Stimulated activated CD4-positive, alpha-beta T cell treated with anti-CD3 and anti-CD28 coated beads, Interleukin-1b, Interleukin-23, amount 100 ng/mL, for 48 hours (primary cell): ENCODE measurements at regions not wholly inside any gene's neighbourhood (a gene's known extent, or its start where the extent isn't known, plus 50 kb on each side); places are given as distances from the start of the nearest gene placed in this dataset.

Source experiments
- DNase-seq: peaks from one replicate; pipeline ENCODE4 v3.0.0-alpha.2; 2020

- DNase-seq, result no peak
Measured at GRCh38 chr3:102192575-102192974, 242.2 kb upstream of the ZPLD1 start.

- no peak for DNase-seq
Measured at GRCh38 chr3:102193255-102193654, 241.6 kb upstream of the ZPLD1 start.

DNA sequence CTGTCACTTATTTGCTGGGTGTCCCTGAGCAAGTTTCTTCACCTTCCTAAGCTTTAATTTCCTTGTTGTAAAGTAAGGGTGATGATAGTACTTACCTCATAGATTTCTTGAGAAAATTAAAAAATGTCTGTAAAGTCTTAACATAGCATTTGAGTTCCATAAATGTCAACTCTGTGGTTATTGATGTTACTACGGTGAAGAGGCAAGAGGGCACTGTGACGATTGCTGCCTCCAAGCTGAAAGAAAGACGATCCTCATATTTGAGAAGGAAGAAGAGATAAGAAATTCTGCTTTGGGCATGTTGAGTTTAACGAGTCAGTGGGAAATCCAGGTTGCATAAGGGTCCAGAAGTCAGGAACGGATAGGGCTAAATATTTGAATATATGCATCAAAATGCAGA is 240.8 kb upstream of the ZPLD1 start:
- no peak for DNase-seq

- DNase-seq, result no peak
Measured at GRCh38 chr3:102194760-102195159, 240.1 kb upstream of the ZPLD1 start.

- no peak for DNase-seq
Measured at GRCh38 chr3:102195198-102195948, 239.4 kb upstream of the ZPLD1 start.

DNA sequence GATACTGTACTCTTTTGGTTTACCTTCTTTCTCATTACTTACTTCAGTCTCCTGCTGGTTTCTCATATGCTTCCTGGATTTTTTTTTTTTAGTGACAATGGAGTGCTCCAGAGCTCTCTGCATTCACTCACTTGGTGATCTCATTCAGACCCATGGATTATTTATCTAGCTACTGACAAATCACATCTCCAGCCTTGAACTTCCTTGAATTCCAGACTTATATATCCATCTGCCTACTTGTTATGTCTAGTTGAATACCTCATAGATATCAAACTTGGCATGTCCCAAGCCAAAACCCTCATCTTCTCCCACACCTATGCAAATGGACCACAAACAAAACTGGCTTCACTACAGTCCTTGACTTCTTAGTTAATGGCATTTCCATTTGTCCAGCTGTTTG is 234.7 kb upstream of the ZPLD1 start:
- no peak for DNase-seq

GRCh38 chr3:102200560-102200959 is 234.3 kb upstream of the ZPLD1 start:
- no peak for DNase-seq

DNA sequence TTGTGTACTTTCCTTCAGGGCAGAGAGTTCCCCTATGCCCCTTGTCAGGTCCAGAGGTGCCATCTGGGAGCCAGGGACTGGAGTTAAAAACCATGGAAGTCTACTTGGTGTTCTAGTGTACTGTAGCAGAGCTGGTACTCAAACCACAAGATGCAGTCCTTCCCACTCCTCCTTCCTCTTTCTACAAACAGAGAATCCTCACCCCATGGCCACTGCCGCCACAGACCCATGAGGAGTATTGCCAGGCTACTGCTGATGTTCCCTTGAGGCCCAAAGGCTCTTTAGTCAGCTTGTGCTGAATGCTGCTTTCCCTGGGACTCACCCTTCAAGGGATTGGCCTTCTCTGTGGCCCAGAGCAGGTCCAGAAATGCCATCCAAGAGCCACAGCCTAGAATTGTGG is 229.2 kb upstream of the ZPLD1 start:
- DNase-seq, result no peak

DNA sequence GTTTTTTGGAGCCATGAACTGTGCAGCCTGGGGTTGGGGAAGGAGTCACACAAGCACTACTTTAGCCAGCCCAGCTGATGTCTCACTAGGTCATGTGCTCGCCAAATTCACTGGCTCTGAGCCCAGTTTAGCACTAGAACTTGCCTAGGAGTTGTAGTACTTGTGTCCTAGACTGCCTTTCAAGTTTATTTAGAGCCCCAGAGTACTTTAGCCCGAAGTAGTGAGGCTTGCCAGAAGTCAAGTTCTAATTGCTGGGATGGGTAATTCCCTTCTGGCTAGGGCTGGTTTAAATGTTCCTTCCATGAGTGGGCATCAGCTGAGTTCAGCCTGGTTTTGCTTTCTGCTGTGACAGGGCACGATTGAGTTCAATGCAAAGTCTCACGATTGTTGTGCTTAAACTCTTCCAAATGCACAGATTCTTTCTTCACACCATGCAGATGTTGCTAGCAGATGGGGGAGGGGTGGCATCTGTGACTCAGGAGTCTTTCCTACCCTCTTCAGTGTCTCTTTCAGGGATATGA is 228.2 kb upstream of the ZPLD1 start:
- no peak for DNase-seq

GRCh38 chr3:102207151-102207571 is 227.7 kb upstream of the ZPLD1 start:
- no peak for DNase-seq

- no peak for DNase-seq
Measured at GRCh38 chr3:102215166-102215565, 219.6 kb upstream of the ZPLD1 start.

- no peak for DNase-seq
Measured at GRCh38 chr3:102223132-102223531, 211.7 kb upstream of the ZPLD1 start.

DNA sequence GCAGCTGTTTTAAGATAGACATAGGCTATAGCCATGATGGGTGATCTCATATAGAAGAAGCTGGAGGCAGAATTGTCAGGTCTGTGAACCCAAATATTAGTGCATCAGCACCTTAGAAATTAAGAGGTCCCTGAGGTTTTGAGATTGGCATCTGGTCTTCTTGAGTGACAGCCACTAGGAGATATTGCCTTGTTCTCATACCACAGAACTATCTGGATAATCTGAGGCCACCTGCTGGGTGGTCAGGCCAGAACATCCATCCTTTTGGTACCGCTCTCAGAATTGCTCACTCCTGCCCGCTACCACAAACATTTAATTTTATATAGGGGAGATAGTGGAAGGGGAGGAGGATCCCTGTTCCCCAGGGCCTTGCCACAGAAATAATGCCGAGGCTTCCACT is 210.6 kb upstream of the ZPLD1 start:
- no peak for DNase-seq

DNA sequence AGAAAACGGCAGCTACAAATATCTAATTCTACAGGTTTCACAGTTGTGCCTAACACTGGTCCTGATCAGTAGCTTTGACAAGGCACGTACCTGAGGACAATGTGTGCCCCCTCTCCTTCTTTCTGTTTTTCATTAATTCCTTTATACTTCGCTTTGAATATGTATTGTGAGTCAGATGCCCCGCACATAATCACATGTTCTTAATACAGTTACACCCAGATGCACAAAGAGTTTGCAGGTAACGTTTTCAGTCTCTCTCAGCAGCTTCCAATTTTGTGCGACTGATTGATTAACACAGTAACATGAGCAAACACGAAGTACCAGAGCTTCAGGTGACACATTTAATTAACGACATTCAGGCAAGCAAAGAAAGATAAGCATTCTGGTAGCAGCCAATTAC is 209.8 kb upstream of the ZPLD1 start:
- DNase-seq, result no peak

GRCh38 chr3:102225407-102226132 is 209.2 kb upstream of the ZPLD1 start:
- DNase-seq, result no peak

- DNase-seq, result no peak
Measured at GRCh38 chr3:102226463-102226862, 208.4 kb upstream of the ZPLD1 start.

- DNase-seq, result peak; percentile 76
Measured at GRCh38 chr3:102229062-102229655, 205.7 kb upstream of the ZPLD1 start.

GRCh38 chr3:102230057-102230456 is 204.8 kb upstream of the ZPLD1 start:
- no peak for DNase-seq

DNA sequence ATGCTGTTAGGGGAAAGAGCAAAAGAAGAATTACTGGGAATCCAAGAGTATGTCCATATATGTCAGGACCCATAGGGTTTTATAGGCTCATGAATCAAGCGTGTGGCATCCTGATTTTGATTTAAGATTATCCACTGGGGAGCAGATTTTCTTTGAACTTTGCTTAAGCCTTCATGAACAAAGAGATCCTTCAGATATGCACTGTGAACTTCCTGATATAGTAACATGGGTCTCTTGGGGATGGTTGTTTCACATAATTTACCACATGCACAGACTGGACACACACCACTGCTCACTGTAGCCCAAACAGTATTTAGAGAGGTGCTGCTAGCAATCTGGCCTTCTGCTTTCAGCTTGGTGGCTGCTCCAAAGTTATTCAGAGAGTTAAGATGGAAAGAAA is 200.9 kb upstream of the ZPLD1 start:
- no peak for DNase-seq

- no peak for DNase-seq
Measured at GRCh38 chr3:102235679-102236078, 199.1 kb upstream of the ZPLD1 start.

GRCh38 chr3:102237181-102237580 is 197.6 kb upstream of the ZPLD1 start:
- no peak for DNase-seq

GRCh38 chr3:102237838-102238237 is 197.0 kb upstream of the ZPLD1 start:
- no peak for DNase-seq

GRCh38 chr3:102238362-102238761 is 196.5 kb upstream of the ZPLD1 start:
- no peak for DNase-seq

DNA sequence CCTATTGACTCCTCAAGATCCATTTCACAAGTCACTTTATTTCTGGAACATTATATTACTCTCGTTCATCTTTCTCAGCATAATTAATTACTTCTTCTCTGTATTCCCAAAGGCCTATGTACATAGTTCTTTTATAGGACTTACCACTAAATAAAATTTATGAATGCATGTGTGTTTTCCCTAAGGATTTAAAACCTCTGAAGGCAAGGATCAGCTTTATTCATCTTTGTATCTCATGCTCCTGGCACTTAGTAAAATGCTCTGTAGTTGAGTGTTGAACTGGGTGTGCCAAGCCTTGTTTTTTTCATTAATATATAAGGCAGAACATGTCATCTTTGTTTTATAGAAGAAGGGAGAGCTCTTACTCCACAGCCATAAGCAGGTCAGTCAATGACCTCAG is 194.1 kb upstream of the ZPLD1 start:
- DNase-seq, result no peak
